Natural killer cell (primary cell): ENCODE measurements at regions not wholly inside any gene's neighbourhood (a gene's known extent, or its start where the extent isn't known, plus 50 kb on each side); places are given as distances from the start of the nearest gene placed in this dataset.

Source experiments
- ATAC-seq, 3 donors: fragments of 150-1000 bp in 2 of 3; fragments of 200-7000 bp in 1 of 3; cut with Tn5 transposase; 1 replicate in 1 of 3; 2 replicates in 2 of 3; pipeline ENCODE4 v1.10.0; 2021; ENCODE audit warnings: mild to moderate bottlenecking in 2 of 3, moderate library complexity in 2 of 3
- DNase-seq, 2 donors: peaks; one replicate each; pipeline versions ENCODE4 v3.0.0 to v3.0.0-alpha.2; 2013 to 2021; ENCODE audit warnings: mixed read lengths in 1 of 2
- H3K27ac ChIP-seq: one replicate; pipeline ENCODE4 v1.5.1; 2013; ENCODE audit warnings: mild to moderate bottlenecking, low read length
- H3K27me3 ChIP-seq: one replicate; pipeline ENCODE4 v1.6.1; 2013; ENCODE audit warnings: low read length; ENCODE audit not compliant: control insufficient read depth, insufficient read depth
- H3K36me3 ChIP-seq: one replicate; pipeline ENCODE4 v1.6.1; 2013; ENCODE audit warnings: low read length; ENCODE audit not compliant: control insufficient read depth, insufficient read depth
- H3K4me1 ChIP-seq: one replicate; pipeline ENCODE4 v1.6.1; 2013; ENCODE audit warnings: low read length; ENCODE audit not compliant: control insufficient read depth, insufficient read depth
- H3K4me3 ChIP-seq: one replicate; pipeline ENCODE4 v1.5.1; 2013; ENCODE audit warnings: low read length
- H3K9me3 ChIP-seq: one replicate; pipeline ENCODE4 v1.6.1; 2013; ENCODE audit warnings: low read length; ENCODE audit not compliant: control insufficient read depth, insufficient read depth
- H3K27ac Mint-ChIP-seq, 2 donors: one replicate each; pipeline ENCODE4 v1.8.0; 2022; ENCODE audit warnings: mild to moderate bottlenecking in 2 of 2, mixed read lengths in 2 of 2, moderate library complexity in 1 of 2
- H3K27me3 Mint-ChIP-seq, 2 donors: one replicate each; pipeline ENCODE4 v1.8.0; 2022; ENCODE audit warnings: low read depth in 2 of 2, mixed read lengths in 2 of 2
- H3K36me3 Mint-ChIP-seq: one replicate; pipeline ENCODE4 v1.8.0; 2022; ENCODE audit warnings: mixed read lengths
- H3K4me1 Mint-ChIP-seq, 2 donors: one replicate each; pipeline ENCODE4 v1.8.0; 2022; ENCODE audit warnings: mixed read lengths in 2 of 2
- H3K4me3 Mint-ChIP-seq: one replicate; pipeline ENCODE4 v1.8.0; 2022; ENCODE audit warnings: mild to moderate bottlenecking, moderate library complexity, mixed read lengths
- H3K9me3 Mint-ChIP-seq, 2 donors: one replicate each; pipeline ENCODE4 v1.8.0; 2022; ENCODE audit warnings: mixed read lengths in 2 of 2
- CTCF ChIP-seq: fragments of 200-600 bp; IDR thresholded peaks from one replicate; pipeline ENCODE4 v1.8.0; 2022; ENCODE audit warnings: antibody characterized with exemption
- WGBS: methylation state at CpG from one replicate; pipeline ENCODE4 v1.1.7; 2013; ENCODE audit warnings: missing lambda C conversion rate; ENCODE audit not compliant: insufficient coverage; 5-methylcytosine and 5-hydroxymethylcytosine counted together
- intact Hi-C: fragments of 100-400 bp; cut with micrococcal nuclease; formaldehyde crosslinking; loops from one replicate; pipeline ENCODE4 v1.14.2; 2022

- Mint-ChIP-seq H3K9me3 (peaks cover 5 to 23% of the 10 kb centered on the region in 2 donors), H3K36me3 (no peaks in the 10 kb centered on the region), H3K27ac (no peak overlapping the region), H3K4me3 (no peak overlapping the region), H3K4me1 (no peaks in the 10 kb centered on the region), H3K27me3 (no peaks in the 10 kb centered on the region)
- no peak overlapping the region for H3K27ac ChIP-seq
- intact Hi-C loops, result no loop called here
- H3K27me3 ChIP-seq, result no peaks in the 10 kb centered on the region
- no peak overlapping the region for H3K4me3 ChIP-seq
- H3K9me3 ChIP-seq, result peaks cover 3% of the 10 kb centered on the region
- no peak for ATAC-seq
- no peaks in the 10 kb centered on the region for H3K36me3 ChIP-seq
- DNase-seq, result no peak
- no peak for TF ChIP-seq CTCF
- 75% methylated on average over 1 of the region's 1 CpG for WGBS
- H3K4me1 ChIP-seq, result no peaks in the 10 kb centered on the region
Observed at GRCh38 chr13:84686458-84686857, 804.2 kb upstream of the SLITRK1 start.

GRCh38 chr13:84684804-84685203 is 802.5 kb upstream of the SLITRK1 start:
- Histone ChIP-seq H3K4me3 (no peak overlapping the region), H3K27ac (no peak overlapping the region), H3K36me3 (no peaks in the 10 kb centered on the region), H3K4me1 (no peaks in the 10 kb centered on the region), H3K9me3 (peaks cover 3% of the 10 kb centered on the region), H3K27me3 (no peaks in the 10 kb centered on the region)
- Mint-ChIP-seq H3K27ac (no peak overlapping the region), H3K27me3 (no peaks in the 10 kb centered on the region), H3K36me3 (no peaks in the 10 kb centered on the region), H3K4me3 (no peak overlapping the region), H3K9me3 (peaks cover 12 to 29% of the 10 kb centered on the region in 2 donors), H3K4me1 (no peaks in the 10 kb centered on the region)
- no peak for DNase-seq
- intact Hi-C loops, result no loop called here
- no peak for ATAC-seq
- TF ChIP-seq CTCF, result no peak
- 71% methylated on average over 6 of the region's 6 CpGs for WGBS

GRCh38 chr13:84684048-84684662 is 801.9 kb upstream of the SLITRK1 start:
- DNase-seq (no peak), ATAC-seq (no peak)
- Histone ChIP-seq H3K4me3 (no peak overlapping the region), H3K9me3 (peaks cover 3% of the 10 kb centered on the region), H3K27ac (no peak overlapping the region), H3K4me1 (no peaks in the 10 kb centered on the region), H3K36me3 (no peaks in the 10 kb centered on the region), H3K27me3 (no peaks in the 10 kb centered on the region)
- peaks cover 13 to 32% of the 10 kb centered on the region in 2 donors for H3K9me3 Mint-ChIP-seq
- 86% methylated on average over 3 of the region's 3 CpGs for WGBS
- intact Hi-C loops, result no loop called here
- no peaks in the 10 kb centered on the region for H3K36me3 Mint-ChIP-seq
- no peak for TF ChIP-seq CTCF
- H3K27me3 Mint-ChIP-seq, result no peaks in the 10 kb centered on the region
- no peak overlapping the region for H3K4me3 Mint-ChIP-seq
- H3K4me1 Mint-ChIP-seq, result no peaks in the 10 kb centered on the region
- no peak overlapping the region for H3K27ac Mint-ChIP-seq

GRCh38 chr13:84683448-84683847 is 801.2 kb upstream of the SLITRK1 start:
- H3K27ac Mint-ChIP-seq, result no peak overlapping the region
- ATAC-seq, result no peak
- no peak for TF ChIP-seq CTCF

More at GRCh38 chr13:84683448-84683847, 801.2 kb upstream of the SLITRK1 start:
- H3K4me3 ChIP-seq, result no peak overlapping the region
- Mint-ChIP-seq H3K36me3 (no peaks in the 10 kb centered on the region), H3K4me3 (no peak overlapping the region), H3K9me3 (peaks cover 13 to 34% of the 10 kb centered on the region in 2 donors), H3K4me1 (no peaks in the 10 kb centered on the region), H3K27me3 (no peaks in the 10 kb centered on the region)
- H3K9me3 ChIP-seq, result peaks cover 3% of the 10 kb centered on the region
- no peaks in the 10 kb centered on the region for H3K4me1 ChIP-seq
- no peaks in the 10 kb centered on the region for H3K36me3 ChIP-seq
- DNase-seq, result no peak
- intact Hi-C loops, result no loop called here
- no peak overlapping the region for H3K27ac ChIP-seq
- no peaks in the 10 kb centered on the region for H3K27me3 ChIP-seq
